ENCODE measurements at regions not wholly inside any gene's neighbourhood (a gene's known extent, or its start where the extent isn't known, plus 50 kb on each side); places are given as distances from the start of the nearest gene placed in this dataset.
"Not testable (repeated sequence)": the region's sequence is repeated elsewhere in the genome, so short reads cannot be mapped to it uniquely, and the experiment has no call there.

DNA sequence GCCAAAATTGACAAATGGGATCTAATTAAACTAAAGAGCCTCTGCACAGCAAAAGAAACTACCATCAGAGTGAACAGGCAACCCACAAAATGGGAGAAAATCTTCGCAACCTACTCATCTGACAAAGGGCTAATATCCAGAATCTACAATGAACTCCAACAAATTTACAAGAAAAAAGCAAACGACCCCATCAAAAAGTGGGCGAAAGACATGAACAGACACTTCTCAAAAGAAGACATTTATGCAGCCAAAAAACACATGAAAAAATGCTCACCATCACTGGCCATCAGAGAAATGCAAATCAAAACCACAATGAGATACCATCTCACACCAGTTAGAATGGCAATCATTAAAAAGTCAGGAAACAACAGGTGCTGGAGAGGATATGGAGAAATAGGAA lies 261.4 kb upstream of the HNRNPA3 start:
- H3K36me3 ChIP-seq (ENCODE audit: control insufficient read depth, insufficient read depth, low read length); H3K4me3 ChIP-seq (ENCODE audit: low read depth, low read length); H3K27me3 ChIP-seq (ENCODE audit: control insufficient read depth, insufficient read depth, low read length); DNase-seq (ENCODE audit: low read depth in 4 of 6, low spot score in 6 of 6); H3K9me3 ChIP-seq (ENCODE audit: control insufficient read depth, insufficient read depth, low read length); H3K4me1 ChIP-seq (ENCODE audit: control insufficient read depth, insufficient read depth, low read length); H3K27ac ChIP-seq (ENCODE audit: low read depth, low read length): not testable (repeated sequence)
- WGBS (ENCODE audit: insufficient coverage), result no CpG with 5 or more reads among the region's 3 CpGs

DNA sequence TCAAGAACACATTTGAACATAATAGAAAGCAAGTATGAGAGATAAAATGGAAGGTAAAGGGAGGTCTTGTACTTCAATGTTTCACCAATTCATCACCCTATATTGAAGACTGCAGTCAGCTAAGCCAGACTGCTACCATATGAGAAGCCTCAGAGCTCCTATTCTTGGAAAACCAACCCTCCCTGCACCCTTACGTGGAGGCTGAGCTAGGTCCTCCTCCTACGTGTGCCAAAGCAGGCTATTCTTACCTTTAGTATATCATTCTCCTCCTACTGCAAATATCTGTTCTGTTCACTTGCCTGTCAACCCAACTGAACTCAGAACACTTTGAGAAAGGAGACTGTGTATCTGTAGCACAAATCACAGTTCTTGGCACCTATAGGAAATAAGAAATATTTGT lies 255.8 kb upstream of the HNRNPA3 start:
- no peaks in the 10 kb centered on the region for H3K36me3 ChIP-seq (ENCODE audit: control insufficient read depth, insufficient read depth, low read length)
- H3K4me3 ChIP-seq (ENCODE audit: low read depth, low read length), result no peak overlapping the region
- 84% methylated on average over 2 of the region's 2 CpGs for WGBS (ENCODE audit: insufficient coverage)
- H3K4me1 ChIP-seq (ENCODE audit: control insufficient read depth, insufficient read depth, low read length), result peaks cover 3% of the 10 kb centered on the region
- DNase-seq (ENCODE audit: low read depth in 4 of 6, low spot score in 6 of 6), result no peak
- no peaks in the 10 kb centered on the region for H3K9me3 ChIP-seq (ENCODE audit: control insufficient read depth, insufficient read depth, low read length)
- H3K27ac ChIP-seq (ENCODE audit: low read depth, low read length), result no peak overlapping the region
- no peaks in the 10 kb centered on the region for H3K27me3 ChIP-seq (ENCODE audit: control insufficient read depth, insufficient read depth, low read length)

DNA sequence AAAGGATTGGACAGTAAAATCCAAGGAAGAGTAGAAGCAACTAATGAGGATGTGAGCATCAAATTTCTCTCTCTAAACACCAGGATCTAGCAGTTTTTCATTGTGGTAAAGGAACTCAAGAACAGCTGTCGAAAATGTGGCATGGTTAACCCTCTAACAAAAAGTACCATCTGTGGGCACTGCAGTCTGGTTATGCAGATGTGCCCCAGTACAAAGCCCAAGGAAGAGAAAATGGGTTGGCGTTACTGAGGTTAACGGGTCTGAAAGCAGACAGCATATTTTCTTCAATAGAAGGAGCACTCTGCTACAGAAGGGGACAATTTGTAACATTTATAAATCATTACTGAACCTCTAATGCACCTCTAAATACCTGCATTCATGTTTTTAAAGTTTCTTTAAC lies 253.0 kb upstream of the HNRNPA3 start:
- peaks cover 6% of the 10 kb centered on the region for H3K4me1 ChIP-seq (ENCODE audit: control insufficient read depth, insufficient read depth, low read length)
- no CpG with 5 or more reads among the region's 3 CpGs for WGBS (ENCODE audit: insufficient coverage)
- DNase-seq (ENCODE audit: low read depth in 4 of 6, low spot score in 6 of 6), result no peak
- H3K4me3 ChIP-seq (ENCODE audit: low read depth, low read length), result no peak overlapping the region
- H3K36me3 ChIP-seq (ENCODE audit: control insufficient read depth, insufficient read depth, low read length), result no peaks in the 10 kb centered on the region
- no peaks in the 10 kb centered on the region for H3K9me3 ChIP-seq (ENCODE audit: control insufficient read depth, insufficient read depth, low read length)
- peaks cover 2% of the 10 kb centered on the region for H3K27me3 ChIP-seq (ENCODE audit: control insufficient read depth, insufficient read depth, low read length)
- no peak overlapping the region for H3K27ac ChIP-seq (ENCODE audit: low read depth, low read length)

DNA sequence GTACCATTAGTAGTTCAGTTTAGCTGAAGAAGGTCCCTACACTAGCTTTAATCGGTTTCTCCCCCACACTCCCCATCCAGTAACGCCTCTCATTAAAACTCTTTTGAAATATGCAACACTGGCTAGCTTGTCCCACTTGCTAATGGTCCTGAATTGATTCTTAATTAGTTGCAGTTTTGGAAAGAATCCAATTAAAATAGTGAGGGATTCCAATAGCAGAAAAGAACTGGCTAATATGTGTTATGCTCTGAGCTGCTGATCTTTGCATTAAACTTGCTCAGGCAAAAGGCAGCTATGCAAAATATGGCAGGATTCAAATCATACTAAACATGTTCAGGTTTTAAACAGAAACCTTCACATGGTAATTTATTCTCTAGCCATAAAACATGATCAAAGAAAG lies 252.5 kb upstream of the HNRNPA3 start:
- WGBS (ENCODE audit: insufficient coverage), result no CpG with 5 or more reads among the region's 2 CpGs
- DNase-seq (ENCODE audit: low read depth in 4 of 6, low spot score in 6 of 6), result peak in 2 of 6 donors; percentile 57 to 67
- Histone ChIP-seq H3K27ac (ENCODE audit: low read depth, low read length) (no peak overlapping the region), H3K4me1 (ENCODE audit: control insufficient read depth, insufficient read depth, low read length) (peaks cover 6% of the 10 kb centered on the region), H3K9me3 (ENCODE audit: control insufficient read depth, insufficient read depth, low read length) (no peaks in the 10 kb centered on the region), H3K36me3 (ENCODE audit: control insufficient read depth, insufficient read depth, low read length) (no peaks in the 10 kb centered on the region), H3K27me3 (ENCODE audit: control insufficient read depth, insufficient read depth, low read length) (peaks cover 2% of the 10 kb centered on the region), H3K4me3 (ENCODE audit: low read depth, low read length) (no peak overlapping the region)

DNA sequence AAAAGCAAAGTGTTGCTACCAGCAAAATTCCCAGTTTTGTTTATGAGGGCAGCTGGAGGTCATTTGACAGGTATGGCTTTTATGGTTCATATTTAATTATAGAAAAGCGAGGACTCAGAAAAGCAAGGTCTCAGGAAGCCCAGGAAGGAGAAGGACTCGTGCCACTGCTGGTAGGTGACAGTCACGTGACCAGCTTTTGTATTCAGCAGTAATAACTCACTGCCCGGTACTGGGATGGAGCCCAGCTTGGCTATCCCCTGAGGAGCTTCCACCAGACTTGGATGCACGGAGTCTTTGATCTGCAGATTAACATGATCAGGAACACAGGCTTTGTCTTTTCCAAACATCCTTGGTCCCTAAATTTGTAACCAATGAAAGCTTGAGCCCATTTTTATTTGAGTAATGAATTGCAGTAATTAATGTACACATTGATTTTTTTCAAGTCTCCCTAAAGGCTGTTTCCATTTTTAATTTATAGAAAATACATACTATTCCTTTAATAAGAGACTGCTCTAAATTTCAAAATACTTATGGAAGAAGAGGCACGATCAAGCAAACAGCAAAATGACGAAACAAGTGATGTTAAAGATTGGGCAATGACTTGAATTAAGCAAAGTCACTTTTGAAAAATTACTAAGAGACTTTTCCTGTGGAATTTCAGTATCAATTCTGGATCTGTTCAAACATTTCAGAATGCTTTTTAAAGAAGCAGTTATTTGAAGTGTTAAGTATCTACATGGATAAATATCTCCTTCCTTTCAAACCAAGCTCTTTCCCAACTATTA lies 251.7 kb upstream of the HNRNPA3 start:
- Histone ChIP-seq H3K36me3 (ENCODE audit: control insufficient read depth, insufficient read depth, low read length) (no peaks in the 10 kb centered on the region), H3K4me3 (ENCODE audit: low read depth, low read length) (no peak overlapping the region), H3K4me1 (ENCODE audit: control insufficient read depth, insufficient read depth, low read length) (peaks cover 6% of the 10 kb centered on the region), H3K9me3 (ENCODE audit: control insufficient read depth, insufficient read depth, low read length) (no peaks in the 10 kb centered on the region), H3K27ac (ENCODE audit: low read depth, low read length) (no peak overlapping the region), H3K27me3 (ENCODE audit: control insufficient read depth, insufficient read depth, low read length) (peaks cover 2% of the 10 kb centered on the region)
- 23% methylated on average over 4 of the region's 7 CpGs for WGBS (ENCODE audit: insufficient coverage)
- peak in 2 of 6 donors; percentile 71 to 86 for DNase-seq (ENCODE audit: low read depth in 4 of 6, low spot score in 6 of 6)

DNA sequence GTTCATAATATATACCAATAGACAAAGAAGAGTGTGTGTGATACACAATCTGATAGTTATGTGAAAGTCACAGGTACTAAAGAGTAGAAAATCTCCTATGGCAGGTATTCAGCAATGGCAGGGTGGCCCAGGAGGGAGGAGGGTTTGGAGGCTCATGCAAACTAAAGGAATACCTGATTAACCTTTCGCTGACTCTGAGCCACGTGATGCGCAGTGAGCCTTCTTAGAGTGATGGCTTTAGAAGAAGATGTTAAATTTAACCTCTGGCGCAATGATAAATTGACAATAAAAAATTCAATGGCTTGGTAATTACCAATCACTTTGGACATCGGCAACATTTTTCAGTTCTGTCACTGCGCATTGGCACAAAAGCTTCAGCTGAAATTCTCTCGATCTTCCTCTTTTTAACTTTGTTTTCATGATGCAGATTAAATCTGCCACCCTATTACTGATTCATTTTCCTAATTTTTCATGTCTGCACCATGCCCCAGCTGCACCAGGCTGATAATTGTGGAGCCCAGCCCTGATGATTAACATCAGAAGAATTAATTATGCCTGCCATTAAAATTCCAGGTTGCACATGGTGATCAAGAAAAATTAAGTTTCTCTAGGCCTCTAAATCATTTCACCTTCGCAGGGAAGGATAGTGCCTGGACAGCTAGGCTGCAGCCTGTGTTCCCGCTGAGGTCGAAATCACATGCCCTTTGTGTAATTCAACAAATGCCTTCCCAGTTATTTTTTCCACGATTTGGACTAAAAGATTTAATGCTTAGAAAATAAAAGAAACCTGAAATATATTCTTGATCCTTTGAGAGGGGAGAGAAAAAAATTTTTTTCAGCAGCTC lies 250.6 kb upstream of the HNRNPA3 start:
- Histone ChIP-seq H3K27ac (ENCODE audit: low read depth, low read length) (no peak overlapping the region), H3K4me3 (ENCODE audit: low read depth, low read length) (no peak overlapping the region), H3K9me3 (ENCODE audit: control insufficient read depth, insufficient read depth, low read length) (no peaks in the 10 kb centered on the region), H3K36me3 (ENCODE audit: control insufficient read depth, insufficient read depth, low read length) (no peaks in the 10 kb centered on the region), H3K27me3 (ENCODE audit: control insufficient read depth, insufficient read depth, low read length) (peaks cover 2% of the 10 kb centered on the region), H3K4me1 (ENCODE audit: control insufficient read depth, insufficient read depth, low read length) (peaks cover 6% of the 10 kb centered on the region)
- WGBS (ENCODE audit: insufficient coverage), result 70% methylated on average over 6 of the region's 11 CpGs
- DNase-seq (ENCODE audit: low read depth in 4 of 6, low spot score in 6 of 6), result peak in 1 of 6 donors; percentile 71

DNA sequence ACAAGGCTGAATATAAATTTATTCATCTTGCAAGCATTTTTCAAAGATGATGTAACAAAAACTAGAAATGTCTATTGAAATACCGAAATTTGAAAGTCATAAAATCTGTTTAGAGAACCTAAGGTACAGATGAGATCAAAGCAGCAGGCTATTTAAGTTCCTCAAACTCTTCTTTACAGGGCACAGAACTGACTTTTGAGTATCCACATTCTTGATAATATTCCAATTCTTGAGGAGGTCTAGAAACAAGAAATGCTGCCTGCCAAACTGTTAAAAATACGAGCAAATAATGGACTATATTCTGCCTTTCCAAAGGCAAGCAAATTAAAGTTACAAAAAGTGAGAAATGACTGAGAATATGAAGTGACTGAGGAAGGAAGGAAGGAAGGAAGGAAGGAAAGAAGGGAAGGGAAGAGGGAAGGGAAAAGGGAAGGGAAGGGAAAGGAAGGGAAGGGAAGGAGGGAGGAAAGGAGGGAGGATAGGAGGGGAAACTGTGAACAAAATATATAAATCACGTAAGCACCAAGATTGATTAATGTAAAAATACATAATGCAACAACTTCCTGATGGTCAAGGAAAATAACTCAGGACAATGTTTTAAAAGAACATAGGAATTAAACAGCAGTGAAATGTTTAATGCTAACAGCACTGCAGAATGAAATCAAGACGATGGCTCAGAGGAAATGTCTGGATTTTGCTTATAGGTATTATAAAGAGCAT lies 248.9 kb upstream of the HNRNPA3 start:
- H3K4me1 ChIP-seq (ENCODE audit: control insufficient read depth, insufficient read depth, low read length), result peaks cover 6% of the 10 kb centered on the region
- H3K27me3 ChIP-seq (ENCODE audit: control insufficient read depth, insufficient read depth, low read length), result peaks cover 2% of the 10 kb centered on the region
- H3K36me3 ChIP-seq (ENCODE audit: control insufficient read depth, insufficient read depth, low read length), result no peaks in the 10 kb centered on the region
- 80% methylated on average over 1 of the region's 4 CpGs for WGBS (ENCODE audit: insufficient coverage)
- peak in 1 of 6 donors; percentile 23 for DNase-seq (ENCODE audit: low read depth in 4 of 6, low spot score in 6 of 6)
- no peak overlapping the region for H3K27ac ChIP-seq (ENCODE audit: low read depth, low read length)
- no peak overlapping the region for H3K4me3 ChIP-seq (ENCODE audit: low read depth, low read length)
- no peaks in the 10 kb centered on the region for H3K9me3 ChIP-seq (ENCODE audit: control insufficient read depth, insufficient read depth, low read length)

DNA sequence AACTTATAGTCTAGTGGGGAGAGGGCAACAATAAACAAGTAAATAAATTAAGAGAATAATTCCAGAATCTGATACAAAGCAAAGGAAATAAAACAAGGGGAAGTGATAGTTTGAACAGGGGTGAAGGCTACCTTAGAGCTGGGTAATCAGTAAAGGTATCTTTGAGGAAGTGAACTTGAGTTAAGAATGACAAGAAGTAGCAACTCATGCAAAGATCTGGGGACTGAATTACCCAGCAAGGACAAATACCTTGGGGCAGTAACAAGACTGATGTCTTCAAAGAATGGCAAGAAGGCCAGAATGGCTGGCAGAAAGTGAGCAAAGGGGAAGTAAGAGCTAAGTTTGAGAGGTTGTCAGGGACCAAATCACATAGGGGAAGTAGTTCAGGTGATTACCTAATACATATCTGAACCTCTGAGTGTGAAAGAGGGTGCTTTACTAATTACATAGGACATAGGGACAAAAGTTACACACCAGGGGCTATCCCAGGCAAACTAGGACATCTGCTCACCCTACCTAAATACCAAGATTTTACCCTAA lies 244.6 kb upstream of the HNRNPA3 start:
- H3K4me1 ChIP-seq (ENCODE audit: control insufficient read depth, insufficient read depth, low read length), result no peaks in the 10 kb centered on the region
- no peak for DNase-seq (ENCODE audit: low read depth in 4 of 6, low spot score in 6 of 6)
- peaks cover 2% of the 10 kb centered on the region for H3K27me3 ChIP-seq (ENCODE audit: control insufficient read depth, insufficient read depth, low read length)
- no peak overlapping the region for H3K27ac ChIP-seq (ENCODE audit: low read depth, low read length)
- H3K36me3 ChIP-seq (ENCODE audit: control insufficient read depth, insufficient read depth, low read length), result no peaks in the 10 kb centered on the region
- no peak overlapping the region for H3K4me3 ChIP-seq (ENCODE audit: low read depth, low read length)
- H3K9me3 ChIP-seq (ENCODE audit: control insufficient read depth, insufficient read depth, low read length), result no peaks in the 10 kb centered on the region

DNA sequence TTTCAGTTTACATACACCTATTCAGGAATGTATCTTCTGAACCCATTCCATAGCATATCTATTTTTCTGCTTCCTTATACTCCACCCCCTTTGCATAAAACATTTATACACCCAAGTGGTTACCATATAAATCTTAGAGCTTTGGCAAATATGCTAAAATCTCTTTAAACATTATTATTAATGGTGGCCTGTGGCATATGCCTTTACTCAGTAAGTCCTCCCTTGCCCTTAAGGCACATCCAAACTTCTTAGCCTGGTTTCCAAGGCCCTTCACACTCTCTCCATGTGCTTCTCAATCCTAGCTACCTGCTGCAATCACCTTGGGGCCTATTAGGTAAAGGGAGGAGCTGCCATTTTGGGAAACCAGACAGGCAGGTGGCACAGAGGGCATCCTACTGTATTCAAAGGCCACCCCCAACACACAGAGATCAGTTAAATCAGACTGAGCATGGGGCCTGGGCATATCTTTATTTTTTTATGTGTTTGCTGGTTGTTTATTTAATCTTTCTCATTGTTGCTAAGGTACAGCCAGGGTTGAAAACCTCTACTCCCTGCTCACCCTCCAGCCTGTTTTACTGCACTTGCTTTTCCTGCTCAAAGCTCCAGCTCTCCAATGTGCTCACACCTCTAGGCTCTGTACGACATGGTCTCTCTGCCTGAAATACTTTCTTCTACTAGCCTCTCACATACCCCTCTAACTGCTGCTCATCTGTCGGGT lies 242.8 kb upstream of the HNRNPA3 start:
- DNase-seq (ENCODE audit: low read depth in 4 of 6, low spot score in 6 of 6), result no peak
- Histone ChIP-seq H3K36me3 (ENCODE audit: control insufficient read depth, insufficient read depth, low read length) (no peaks in the 10 kb centered on the region), H3K27me3 (ENCODE audit: control insufficient read depth, insufficient read depth, low read length) (no peaks in the 10 kb centered on the region), H3K9me3 (ENCODE audit: control insufficient read depth, insufficient read depth, low read length) (no peaks in the 10 kb centered on the region), H3K4me1 (ENCODE audit: control insufficient read depth, insufficient read depth, low read length) (no peaks in the 10 kb centered on the region), H3K4me3 (ENCODE audit: low read depth, low read length) (no peak overlapping the region), H3K27ac (ENCODE audit: low read depth, low read length) (no peak overlapping the region)
- WGBS (ENCODE audit: insufficient coverage), result 38% methylated on average over 2 of the region's 2 CpGs
